ENCODE measurements at regions not wholly inside any gene's neighbourhood (a gene's known extent, or its start where the extent isn't known, plus 50 kb on each side); places are given as distances from the start of the nearest gene placed in this dataset.

- no peak for DNase-seq (ENCODE audit: low read depth, low spot score)
- no peak overlapping the region for H3K4me3 Mint-ChIP-seq
- H3K36me3 Mint-ChIP-seq (ENCODE audit: low read depth) = no peaks in the 10 kb centered on the region
- H3K27me3 Mint-ChIP-seq (ENCODE audit: low read depth) = no peaks in the 10 kb centered on the region
- peaks cover 2% of the 10 kb centered on the region for H3K9me3 Mint-ChIP-seq
- no peak for TF ChIP-seq CTCF (conservative IDR thresholded peaks at IDR 0.05)
- H3K4me1 Mint-ChIP-seq = peaks cover 15% of the 10 kb centered on the region
- H3K27ac Mint-ChIP-seq (ENCODE audit: unreplicated experiment) = no peak overlapping the region
These were observed 449.8 kb downstream of the PCDH17 start for GRCh38 chr13:58081301-58081820.

- Mint-ChIP-seq H3K4me3 (no peak overlapping the region), H3K9me3 (peaks cover 2% of the 10 kb centered on the region), H3K36me3 (ENCODE audit: low read depth) (no peaks in the 10 kb centered on the region), H3K4me1 (peaks cover 15% of the 10 kb centered on the region), H3K27ac (ENCODE audit: unreplicated experiment) (no peak overlapping the region), H3K27me3 (ENCODE audit: low read depth) (no peaks in the 10 kb centered on the region)
- TF ChIP-seq CTCF (conservative IDR thresholded peaks at IDR 0.05) = no peak
- no peak for DNase-seq (ENCODE audit: low read depth, low spot score)
These were observed 451.5 kb downstream of the PCDH17 start for GRCh38 chr13:58083064-58083463.

GRCh38 chr13:58085274-58085673 is 453.7 kb downstream of the PCDH17 start:
- Mint-ChIP-seq H3K36me3 (ENCODE audit: low read depth) (no peaks in the 10 kb centered on the region), H3K27me3 (ENCODE audit: low read depth) (no peaks in the 10 kb centered on the region), H3K27ac (ENCODE audit: unreplicated experiment) (no peak overlapping the region), H3K4me1 (peaks cover 15% of the 10 kb centered on the region), H3K9me3 (peaks cover 2% of the 10 kb centered on the region), H3K4me3 (no peak overlapping the region)
- TF ChIP-seq CTCF (conservative IDR thresholded peaks at IDR 0.05) = no peak
- DNase-seq (ENCODE audit: low read depth, low spot score) = no peak

- TF ChIP-seq CTCF (conservative IDR thresholded peaks at IDR 0.05) = no peak
- Mint-ChIP-seq H3K4me3 (no peak overlapping the region), H3K9me3 (peaks cover 2% of the 10 kb centered on the region), H3K27ac (ENCODE audit: unreplicated experiment) (no peak overlapping the region), H3K36me3 (ENCODE audit: low read depth) (no peaks in the 10 kb centered on the region), H3K27me3 (ENCODE audit: low read depth) (no peaks in the 10 kb centered on the region), H3K4me1 (peaks cover 13% of the 10 kb centered on the region)
- no peak for DNase-seq (ENCODE audit: low read depth, low spot score)
These were observed 454.3 kb downstream of the PCDH17 start for GRCh38 chr13:58085819-58086218.

- H3K4me1 Mint-ChIP-seq = peaks cover 4% of the 10 kb centered on the region
- H3K4me3 Mint-ChIP-seq = no peak overlapping the region
- H3K27me3 Mint-ChIP-seq (ENCODE audit: low read depth) = no peaks in the 10 kb centered on the region
- H3K9me3 Mint-ChIP-seq = peaks cover under 1% of the 10 kb centered on the region
- TF ChIP-seq CTCF (conservative IDR thresholded peaks at IDR 0.05) = no peak
- no peaks in the 10 kb centered on the region for H3K36me3 Mint-ChIP-seq (ENCODE audit: low read depth)
- no peak for DNase-seq (ENCODE audit: low read depth, low spot score)
- H3K27ac Mint-ChIP-seq (ENCODE audit: unreplicated experiment) = no peak overlapping the region
These were observed 456.0 kb downstream of the PCDH17 start for GRCh38 chr13:58087566-58087965.

- Mint-ChIP-seq H3K27ac (ENCODE audit: unreplicated experiment) (no peak overlapping the region), H3K4me1 (no peaks in the 10 kb centered on the region), H3K4me3 (no peak overlapping the region), H3K27me3 (ENCODE audit: low read depth) (no peaks in the 10 kb centered on the region), H3K36me3 (ENCODE audit: low read depth) (no peaks in the 10 kb centered on the region), H3K9me3 (no peaks in the 10 kb centered on the region)
- no peak for TF ChIP-seq CTCF (conservative IDR thresholded peaks at IDR 0.05)
- no peak for DNase-seq (ENCODE audit: low read depth, low spot score)
These were observed 461.9 kb downstream of the PCDH17 start for GRCh38 chr13:58093394-58093793.
